H9 (cell line): ENCODE measurements at regions not wholly inside any gene's neighbourhood (a gene's known extent, or its start where the extent isn't known, plus 50 kb on each side); places are given as distances from the start of the nearest gene placed in this dataset.

Experiments used
- DNase-seq: peaks from one replicate; pipeline ENCODE4 v3.0.0-alpha.2; 2017
- H2AFZ ChIP-seq: one replicate; pipeline ENCODE4 v1.6.1; 2013; ENCODE audit warnings: mild to moderate bottlenecking, low read length, control low read depth, moderate library complexity
- H2AK5ac ChIP-seq: 2 replicates; pipeline ENCODE4 v1.6.1; 2013; ENCODE audit warnings: low read length, control low read depth, mixed read lengths; ENCODE audit not compliant: insufficient read length
- H2BK120ac ChIP-seq: one replicate; pipeline ENCODE4 v1.6.1; 2013; ENCODE audit warnings: low read depth, mild to moderate bottlenecking, low read length, control low read depth, inconsistent platforms; ENCODE audit not compliant: poor library complexity, severe bottlenecking
- H2BK12ac ChIP-seq: 2 replicates; pipeline ENCODE4 v1.6.1; 2013; ENCODE audit warnings: low read length, control low read depth, mixed read lengths, low read depth; ENCODE audit not compliant: insufficient read length
- H2BK15ac ChIP-seq: 2 replicates; pipeline ENCODE4 v1.6.1; 2013; ENCODE audit warnings: low read depth, low read length, control low read depth
- H2BK20ac ChIP-seq: one replicate; pipeline ENCODE4 v1.6.1; 2013; ENCODE audit warnings: low read depth, mild to moderate bottlenecking, low read length, control low read depth, inconsistent platforms; ENCODE audit not compliant: poor library complexity, severe bottlenecking
- H2BK5ac ChIP-seq: 2 replicates; pipeline ENCODE4 v1.6.1; 2013; ENCODE audit warnings: low read length, control low read depth, mixed read lengths; ENCODE audit not compliant: insufficient read length
- H3K14ac ChIP-seq: 2 replicates; pipeline ENCODE4 v1.6.1; 2013; ENCODE audit warnings: low read length, control low read depth; ENCODE audit not compliant: insufficient read depth
- H3K18ac ChIP-seq: 2 replicates; pipeline ENCODE4 v1.6.1; 2013; ENCODE audit warnings: low read depth, mild to moderate bottlenecking, mixed read lengths, low read length, control low read depth; ENCODE audit not compliant: insufficient read length
- H3K23ac ChIP-seq: 2 replicates; pipeline ENCODE4 v1.6.1; 2013; ENCODE audit warnings: low read length, control low read depth, mixed read lengths, low read depth; ENCODE audit not compliant: insufficient read length
- H3K23me2 ChIP-seq: 2 replicates; pipeline ENCODE4 v1.6.1; 2013; ENCODE audit warnings: low read depth, mild to moderate bottlenecking, mixed read lengths, low read length, control low read depth; ENCODE audit not compliant: insufficient read length, poor library complexity, severe bottlenecking
- H3K27ac ChIP-seq: 2 replicates; pipeline ENCODE4 v1.5.1; 2013; ENCODE audit warnings: low read length, control low read depth, mixed read lengths, low read depth; ENCODE audit not compliant: insufficient read length
- H3K27me3 ChIP-seq: 2 replicates; pipeline ENCODE4 v1.6.1; 2013; ENCODE audit warnings: low read length, control low read depth, inconsistent platforms; ENCODE audit not compliant: insufficient read depth
- H3K4ac ChIP-seq: 2 replicates; pipeline ENCODE4 v1.6.1; 2013; ENCODE audit warnings: low read depth, mild to moderate bottlenecking, control low read depth, inconsistent platforms, low read length, moderate library complexity
- H3K4me1 ChIP-seq: 2 replicates; pipeline ENCODE4 v1.6.1; 2013; ENCODE audit warnings: low read length, control low read depth, inconsistent platforms; ENCODE audit not compliant: insufficient read depth
- H3K4me2 ChIP-seq: 2 replicates; pipeline ENCODE4 v1.6.1; 2013; ENCODE audit warnings: low read length, control low read depth, mixed read lengths; ENCODE audit not compliant: insufficient read length, insufficient read depth
- H3K56ac ChIP-seq: 2 replicates; pipeline ENCODE4 v1.6.1; 2013; ENCODE audit warnings: low read depth, mild to moderate bottlenecking, mixed read lengths, low read length, control low read depth; ENCODE audit not compliant: insufficient read length
- H3K79me1 ChIP-seq: 2 replicates; pipeline ENCODE4 v1.6.1; 2013; ENCODE audit warnings: low read depth, mild to moderate bottlenecking, moderate library complexity, low read length, control low read depth, inconsistent platforms; ENCODE audit not compliant: insufficient read depth, poor library complexity, severe bottlenecking
- H3K79me2 ChIP-seq: 2 replicates; pipeline ENCODE4 v1.6.1; 2013; ENCODE audit warnings: low read length, control low read depth, inconsistent platforms; ENCODE audit not compliant: insufficient read depth
- H3K9ac ChIP-seq: 2 replicates; pipeline ENCODE4 v1.6.1; 2013; ENCODE audit warnings: low read length, control low read depth, mixed read lengths; ENCODE audit not compliant: insufficient read length; ENCODE audit errors: extremely low read depth
- H3K9me3 ChIP-seq: one replicate; pipeline ENCODE4 v1.6.1; 2013; ENCODE audit warnings: low read depth, low read length, inconsistent platforms; ENCODE audit not compliant: control insufficient read depth
- H3T11ph ChIP-seq: one replicate; pipeline ENCODE4 v1.6.1; 2013; ENCODE audit warnings: mild to moderate bottlenecking, low read length, control low read depth, inconsistent platforms
- H4K20me1 ChIP-seq: one replicate; pipeline ENCODE4 v1.6.1; 2013; ENCODE audit not compliant: control insufficient read depth, insufficient read length, insufficient read depth
- H4K5ac ChIP-seq: 2 replicates; pipeline ENCODE4 v1.6.1; 2013; ENCODE audit warnings: low read depth, mild to moderate bottlenecking, mixed read lengths, low read length, control low read depth; ENCODE audit not compliant: insufficient read length
- H4K8ac ChIP-seq: replicated peaks from 2 replicates; pipeline ENCODE4 v1.6.1; 2013; ENCODE audit warnings: low read length, control low read depth, mixed read lengths, low read depth; ENCODE audit not compliant: insufficient read length
- H4K91ac ChIP-seq: 2 replicates; pipeline ENCODE4 v1.6.1; 2013; ENCODE audit warnings: low read depth, mild to moderate bottlenecking, moderate library complexity, mixed read lengths, low read length, control low read depth; ENCODE audit not compliant: insufficient read length
- H3K27ac Mint-ChIP-seq, 3 experiments: 2 replicates in 2 of 3; 3 replicates in 1 of 3; pipeline ENCODE4 v1.8.0; 2020 to 2021; ENCODE audit warnings: mixed read lengths in 3 of 3, mild to moderate bottlenecking in 1 of 3, moderate library complexity in 1 of 3
- H3K27me3 Mint-ChIP-seq: 2 replicates; pipeline ENCODE4 v1.8.0; 2021; ENCODE audit warnings: low read depth, mild to moderate bottlenecking, moderate library complexity, mixed read lengths
- H3K36me3 Mint-ChIP-seq, 3 experiments: 2 replicates in 2 of 3; 3 replicates in 1 of 3; pipeline ENCODE4 v1.8.0; 2020 to 2021; ENCODE audit warnings: low read depth in 3 of 3, mixed read lengths in 3 of 3; ENCODE audit not compliant: insufficient read depth in 1 of 3
- H3K4me1 Mint-ChIP-seq, 2 experiments: 2 replicates each; pipeline ENCODE4 v1.8.0; 2020; ENCODE audit warnings: mixed read lengths in 2 of 2
- H3K4me3 Mint-ChIP-seq, 2 experiments: 2 replicates in 1 of 2; 3 replicates in 1 of 2; pipeline ENCODE4 v1.8.0; 2020 to 2021; ENCODE audit warnings: mild to moderate bottlenecking in 2 of 2, mixed read lengths in 2 of 2, moderate library complexity in 1 of 2
- H3K9me3 Mint-ChIP-seq, 2 experiments: 2 replicates in 1 of 2; 3 replicates in 1 of 2; pipeline ENCODE4 v1.8.0; 2020; ENCODE audit warnings: mild to moderate bottlenecking in 2 of 2, mixed read lengths in 2 of 2, moderate library complexity in 1 of 2
- CTCF ChIP-seq: fragments of 200-600 bp; sonication (generic); conservative IDR thresholded peaks from 3 replicates; pipeline ENCODE4 v1.8.0; 2021; ENCODE audit warnings: antibody characterized with exemption, mild to moderate bottlenecking

GRCh38 chr10:113362645-113363091 is 190.2 kb upstream of the HABP2 start:
- Histone ChIP-seq H4K5ac (no peak overlapping the region), H3K4ac (no peak overlapping the region), H4K91ac (no peak overlapping the region), H3K79me1 (no peaks in the 10 kb centered on the region), H2BK120ac (no peak overlapping the region), H3K9me3 (no peaks in the 10 kb centered on the region), H3K4me2 (no peak overlapping the region), H2BK20ac (no peak overlapping the region), H2AFZ (no peak overlapping the region), H3K23me2 (peaks cover 2% of the 10 kb centered on the region), H3K27ac (no peak overlapping the region), H3K23ac (no peak overlapping the region), H3K79me2 (no peaks in the 10 kb centered on the region), H3K56ac (no peak overlapping the region), H3K18ac (no peak overlapping the region), H3K9ac (no peak overlapping the region), H4K20me1 (no peaks in the 10 kb centered on the region), H2BK15ac (no peak overlapping the region), H2AK5ac (no peak overlapping the region), H3K4me1 (no peaks in the 10 kb centered on the region), H3T11ph (no peak overlapping the region), H2BK12ac (no peak overlapping the region), H2BK5ac (no peak overlapping the region), H4K8ac (no peak overlapping the region), H3K14ac (no peak overlapping the region), H3K27me3 (no peaks in the 10 kb centered on the region)
- Mint-ChIP-seq H3K4me3 (no peak overlapping the region), H3K4me1 (peaks cover 4 to 6% of the 10 kb centered on the region in 2 experiments), H3K27ac (no peak overlapping the region), H3K27me3 (peaks cover 4% of the 10 kb centered on the region), H3K36me3 (peaks cover 0 to 5% (median 4%) of the 10 kb centered on the region in 3 experiments; a peak in 2 of 7 replicates), H3K9me3 (peaks cover 6 to 8% of the 10 kb centered on the region in 2 experiments; a peak in 2 of 5 replicates)
- DNase-seq, result no peak
- TF ChIP-seq CTCF, result no peak
